PC-9 (cell line): ENCODE measurements at regions not wholly inside any gene's neighbourhood (a gene's known extent, or its start where the extent isn't known, plus 50 kb on each side); places are given as distances from the start of the nearest gene placed in this dataset.
A peak's percentile ranks its signal among the peaks of the same experiment; 100 is the strongest.

Experiments
- BruUV-seq: library from RNA; stranded (reverse); fragments of 400-500 nt; replicated peaks from 2 replicates; lab custom pipeline; 2021; lab: Mats Ljungman, UMichigan
- CTCF ChIA-PET: fragments of 300-600 bp; sonication (Branson Sonifier 250); formaldehyde crosslinking; loops from one replicate; lab custom pipeline; 2022; ENCODE audit warnings: antibody characterized with exemption; lab: Charles Lee
- POLR2A ChIA-PET: fragments of 300-600 bp; sonication (Branson Sonifier 250); formaldehyde crosslinking; loops from one replicate; lab custom pipeline; 2022; ENCODE audit warnings: antibody characterized with exemption; ENCODE audit not compliant: unreplicated experiment; lab: Charles Lee
- DNase-seq, 2 experiments: peaks; one replicate each; pipeline versions ENCODE4 v3.0.0 to v3.0.0-alpha.2; 2015 to 2022; ENCODE audit warnings: mixed read lengths in 1 of 2
- H2AFZ ChIP-seq: fragments of 200-600 bp; sonication (generic); 2 replicates; pipeline ENCODE4 v1.8.1; 2017; ENCODE audit warnings: antibody characterized with exemption
- H3F3A ChIP-seq: fragments of 200-600 bp; sonication (generic); 2 replicates; pipeline ENCODE4 v1.8.1; 2017; ENCODE audit warnings: antibody characterized with exemption, mild to moderate bottlenecking, low read depth; ENCODE audit not compliant: insufficient read depth
- H3K27ac ChIP-seq: fragments of 200-600 bp; sonication (generic); 2 replicates; pipeline ENCODE4 v1.6.1; 2016; ENCODE audit warnings: mixed run types
- H3K27me3 ChIP-seq: fragments of 200-600 bp; sonication (generic); 2 replicates; pipeline ENCODE4 v1.6.1; 2016; ENCODE audit warnings: low read depth, mixed run types; ENCODE audit not compliant: insufficient read depth
- H3K36me3 ChIP-seq: fragments of 200-600 bp; sonication (generic); 2 replicates; pipeline ENCODE4 v1.6.1; 2016; ENCODE audit warnings: low read depth, mixed run types
- H3K4me1 ChIP-seq: fragments of 200-600 bp; sonication (generic); replicated peaks from 2 replicates; pipeline ENCODE4 v1.6.1; 2016; ENCODE audit warnings: mixed run types; ENCODE audit not compliant: insufficient read depth
- H3K4me2 ChIP-seq: fragments of 200-600 bp; sonication (generic); 2 replicates; pipeline ENCODE4 v1.6.1; 2017; ENCODE audit warnings: mixed run types
- H3K4me3 ChIP-seq: fragments of 200-600 bp; sonication (generic); 2 replicates; pipeline ENCODE4 v1.6.1; 2016; ENCODE audit warnings: mixed run types
- H3K79me2 ChIP-seq: fragments of 200-600 bp; sonication (generic); 2 replicates; pipeline ENCODE4 v1.6.1; 2017; ENCODE audit warnings: low read depth, mixed run types
- H3K9me2 ChIP-seq: fragments of 200-600 bp; sonication (generic); 2 replicates; pipeline ENCODE4 v1.8.1; 2017; ENCODE audit warnings: mild to moderate bottlenecking; ENCODE audit not compliant: insufficient read depth
- H3K9me3 ChIP-seq: fragments of 200-600 bp; sonication (generic); 2 replicates; pipeline ENCODE4 v1.8.1; 2016; ENCODE audit warnings: low read depth; ENCODE audit not compliant: insufficient read depth
- H4K20me1 ChIP-seq: fragments of 200-600 bp; sonication (generic); 2 replicates; pipeline ENCODE4 v1.8.1; 2017; ENCODE audit not compliant: insufficient read depth
- EZH2 ChIP-seq: fragments of 200-600 bp; sonication (generic); IDR thresholded peaks from 2 replicates; pipeline ENCODE4 v1.8.0; 2017; ENCODE audit warnings: antibody characterized with exemption, low read depth
- intact Hi-C: fragments of 100-400 bp; cut with micrococcal nuclease; formaldehyde crosslinking; loops from one replicate; pipeline ENCODE4 v1.10.0; 2022; ENCODE audit not compliant: unreplicated experiment
- TF ChIP-seq, protein P1 (sequence below): fragments of 200-600 bp; sonication (generic); conservative IDR thresholded peaks from 2 replicates; pipeline ENCODE4 v1.6.1; 2017; ENCODE audit warnings: mixed run types, antibody characterized with exemption, mild to moderate bottlenecking, moderate library complexity

DNA sequence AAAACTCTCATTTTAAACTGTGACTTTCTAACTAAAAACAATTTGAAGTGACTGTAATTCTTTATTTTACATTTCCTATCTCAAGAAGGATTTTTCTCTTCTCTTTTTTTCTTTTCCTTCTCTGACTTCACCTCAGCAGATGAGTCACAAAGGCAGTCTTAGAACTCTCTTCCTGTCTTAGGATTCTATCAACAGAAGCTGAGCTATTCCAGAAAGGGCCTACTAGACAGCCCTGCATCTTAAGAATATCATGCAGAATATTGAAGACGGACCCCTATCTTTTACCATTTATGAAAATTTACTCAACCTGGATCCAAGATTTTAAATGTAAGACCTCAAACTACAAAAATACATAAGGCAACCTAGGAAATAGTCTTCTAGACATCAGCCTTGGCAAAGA, 365.7 kb upstream of the SEMA3C start:
- BruUV-seq: no TSS peak
- Histone ChIP-seq H3K4me2 (no peak overlapping the region), H3K9me2 (no peaks in the 10 kb centered on the region), H3F3A (peaks cover 6% of the 10 kb centered on the region; the same call in 1 of the 2 replicates), H3K27me3 (no peaks in the 10 kb centered on the region), H3K36me3 (no peaks in the 10 kb centered on the region), H3K4me3 (no peak overlapping the region), H3K9me3 (0 out of 2 replicates have a peak, but pooled peaks cover 8% of the 10 kb centered on the region), H2AFZ (no peak overlapping the region), H3K27ac (peak overlapping the region; percentile 47), H4K20me1 (no peaks in the 10 kb centered on the region), H3K4me1 (peaks cover 10% of the 10 kb centered on the region), H3K79me2 (no peaks in the 10 kb centered on the region)
- CTCF ChIA-PET: interaction anchor here (0.6 kb wide), 1 partner anchor 402 kb away, joined by 8 read pairs; no protein-coding TSS in a partner anchor
- no peak for TF ChIP-seq EZH2
- TF ChIP-seq, protein P1, sequence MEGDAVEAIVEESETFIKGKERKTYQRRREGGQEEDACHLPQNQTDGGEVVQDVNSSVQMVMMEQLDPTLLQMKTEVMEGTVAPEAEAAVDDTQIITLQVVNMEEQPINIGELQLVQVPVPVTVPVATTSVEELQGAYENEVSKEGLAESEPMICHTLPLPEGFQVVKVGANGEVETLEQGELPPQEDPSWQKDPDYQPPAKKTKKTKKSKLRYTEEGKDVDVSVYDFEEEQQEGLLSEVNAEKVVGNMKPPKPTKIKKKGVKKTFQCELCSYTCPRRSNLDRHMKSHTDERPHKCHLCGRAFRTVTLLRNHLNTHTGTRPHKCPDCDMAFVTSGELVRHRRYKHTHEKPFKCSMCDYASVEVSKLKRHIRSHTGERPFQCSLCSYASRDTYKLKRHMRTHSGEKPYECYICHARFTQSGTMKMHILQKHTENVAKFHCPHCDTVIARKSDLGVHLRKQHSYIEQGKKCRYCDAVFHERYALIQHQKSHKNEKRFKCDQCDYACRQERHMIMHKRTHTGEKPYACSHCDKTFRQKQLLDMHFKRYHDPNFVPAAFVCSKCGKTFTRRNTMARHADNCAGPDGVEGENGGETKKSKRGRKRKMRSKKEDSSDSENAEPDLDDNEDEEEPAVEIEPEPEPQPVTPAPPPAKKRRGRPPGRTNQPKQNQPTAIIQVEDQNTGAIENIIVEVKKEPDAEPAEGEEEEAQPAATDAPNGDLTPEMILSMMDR: no peak
- intact Hi-C loops: loop anchor here (2.0 to 10.0 kb wide), 3 partner anchors 107 to 1150 kb away; partner anchors contain the start of genes GNAI1 and SEMA3C
- POLR2A ChIA-PET: no interaction called here
- no peak for DNase-seq

DNA sequence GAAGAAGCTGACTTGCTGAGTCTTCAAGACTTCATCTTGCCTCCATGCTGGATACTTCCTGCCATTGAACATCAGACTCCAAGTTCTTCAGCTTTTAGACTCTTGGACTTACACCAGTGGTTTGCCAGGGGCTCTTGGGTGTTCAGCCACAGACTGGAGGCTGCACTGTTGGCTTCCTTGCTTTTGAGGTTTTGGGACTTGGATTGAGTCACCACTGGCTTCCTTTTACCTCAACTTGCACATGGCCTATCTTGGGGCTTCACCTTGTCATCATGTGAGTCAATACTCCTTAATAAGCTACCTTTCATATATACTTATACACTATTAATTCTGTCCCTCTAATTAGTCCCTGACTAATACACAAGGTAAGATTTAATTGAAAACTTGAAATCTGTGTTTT, 361.7 kb upstream of the SEMA3C start:
- H3K27ac ChIP-seq: no peak overlapping the region
- no peak for DNase-seq
- 0 out of 2 replicates have a peak, but pooled peaks cover 4% of the 10 kb centered on the region for H3K9me3 ChIP-seq
- CTCF ChIA-PET: no interaction called here
- H3K9me2 ChIP-seq: no peaks in the 10 kb centered on the region
- no peaks in the 10 kb centered on the region for H3K79me2 ChIP-seq
- intact Hi-C loops: loop anchor here (5.0 to 10.0 kb wide), 2 partner anchors 103 to 1146 kb away; partner anchors contain the start of gene GNAI1
- no peak overlapping the region for H2AFZ ChIP-seq
- H4K20me1 ChIP-seq: no peaks in the 10 kb centered on the region
- BruUV-seq: no TSS peak
- H3F3A ChIP-seq: peaks cover 6% of the 10 kb centered on the region; the same call in 1 of the 2 replicates
- H3K4me1 ChIP-seq: peaks cover 10% of the 10 kb centered on the region
- H3K36me3 ChIP-seq: no peaks in the 10 kb centered on the region
- POLR2A ChIA-PET: no interaction called here
- no peak overlapping the region for H3K4me3 ChIP-seq
- H3K4me2 ChIP-seq: no peak overlapping the region
- no peaks in the 10 kb centered on the region for H3K27me3 ChIP-seq
- no peak for TF ChIP-seq EZH2
- TF ChIP-seq, protein P1: no peak

DNA sequence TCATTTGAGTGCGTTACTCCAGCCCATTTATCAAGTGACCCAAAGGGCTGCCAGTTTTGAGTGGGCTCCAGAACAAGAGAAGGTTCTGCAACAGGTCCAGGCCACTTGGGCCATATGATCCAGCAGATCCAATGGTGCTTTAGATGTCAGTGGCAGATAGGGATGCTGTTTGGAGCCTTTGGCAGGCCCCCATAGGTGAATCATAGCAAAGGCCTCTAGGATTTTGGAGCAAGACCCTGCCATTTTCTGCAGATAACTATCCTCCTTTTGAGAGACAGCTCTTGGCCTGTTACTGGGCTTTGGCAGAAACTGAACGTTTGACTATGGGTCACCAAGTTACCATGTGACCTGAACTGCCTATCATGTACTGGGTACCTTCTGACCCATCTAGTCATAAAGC, 358.8 kb upstream of the SEMA3C start:
- ChIA-PET POLR2A (no interaction called here), CTCF (no interaction called here)
- intact Hi-C loops: no loop called here
- Histone ChIP-seq H3K27ac (no peak overlapping the region), H3K27me3 (no peaks in the 10 kb centered on the region), H2AFZ (no peak overlapping the region), H3K9me2 (no peaks in the 10 kb centered on the region), H3K9me3 (peaks cover 4% of the 10 kb centered on the region; the same call in 1 of the 2 replicates), H3K4me1 (no peaks in the 10 kb centered on the region), H3K4me2 (no peak overlapping the region), H4K20me1 (no peaks in the 10 kb centered on the region), H3K79me2 (no peaks in the 10 kb centered on the region), H3F3A (no peaks in the 10 kb centered on the region), H3K36me3 (no peaks in the 10 kb centered on the region), H3K4me3 (no peak overlapping the region)
- no peak for TF ChIP-seq EZH2
- TF ChIP-seq, protein P1: no peak
- no TSS peak for BruUV-seq
- DNase-seq: no peak
